ENCODE measurements at regions not wholly inside any gene's neighbourhood (a gene's known extent, or its start where the extent isn't known, plus 50 kb on each side); places are given as distances from the start of the nearest gene placed in this dataset.

DNA sequence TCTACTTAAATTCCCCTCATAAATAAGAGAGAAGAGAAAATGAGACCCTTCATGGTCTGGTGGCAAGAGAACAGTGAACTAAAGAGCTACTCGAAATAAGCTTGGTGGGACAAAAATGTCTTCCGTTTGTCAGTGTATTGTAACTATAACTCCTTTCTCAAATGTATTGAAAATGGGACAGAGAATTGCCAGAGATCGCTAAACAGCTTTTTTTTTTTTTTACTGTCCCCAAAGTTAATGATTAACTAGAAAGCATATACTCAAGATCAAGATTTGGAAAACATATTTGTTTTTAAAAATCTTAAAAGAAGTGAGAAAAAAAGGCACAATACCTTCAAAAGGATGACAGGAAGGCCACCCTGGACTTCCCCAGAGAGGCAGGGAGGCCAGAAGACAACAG, 206.4 kb upstream of the CTNND2 start:
- TF ChIP-seq, protein P1, sequence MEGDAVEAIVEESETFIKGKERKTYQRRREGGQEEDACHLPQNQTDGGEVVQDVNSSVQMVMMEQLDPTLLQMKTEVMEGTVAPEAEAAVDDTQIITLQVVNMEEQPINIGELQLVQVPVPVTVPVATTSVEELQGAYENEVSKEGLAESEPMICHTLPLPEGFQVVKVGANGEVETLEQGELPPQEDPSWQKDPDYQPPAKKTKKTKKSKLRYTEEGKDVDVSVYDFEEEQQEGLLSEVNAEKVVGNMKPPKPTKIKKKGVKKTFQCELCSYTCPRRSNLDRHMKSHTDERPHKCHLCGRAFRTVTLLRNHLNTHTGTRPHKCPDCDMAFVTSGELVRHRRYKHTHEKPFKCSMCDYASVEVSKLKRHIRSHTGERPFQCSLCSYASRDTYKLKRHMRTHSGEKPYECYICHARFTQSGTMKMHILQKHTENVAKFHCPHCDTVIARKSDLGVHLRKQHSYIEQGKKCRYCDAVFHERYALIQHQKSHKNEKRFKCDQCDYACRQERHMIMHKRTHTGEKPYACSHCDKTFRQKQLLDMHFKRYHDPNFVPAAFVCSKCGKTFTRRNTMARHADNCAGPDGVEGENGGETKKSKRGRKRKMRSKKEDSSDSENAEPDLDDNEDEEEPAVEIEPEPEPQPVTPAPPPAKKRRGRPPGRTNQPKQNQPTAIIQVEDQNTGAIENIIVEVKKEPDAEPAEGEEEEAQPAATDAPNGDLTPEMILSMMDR (IDR thresholded peaks at IDR 0.05): no peak
- TF ChIP-seq, protein P2, sequence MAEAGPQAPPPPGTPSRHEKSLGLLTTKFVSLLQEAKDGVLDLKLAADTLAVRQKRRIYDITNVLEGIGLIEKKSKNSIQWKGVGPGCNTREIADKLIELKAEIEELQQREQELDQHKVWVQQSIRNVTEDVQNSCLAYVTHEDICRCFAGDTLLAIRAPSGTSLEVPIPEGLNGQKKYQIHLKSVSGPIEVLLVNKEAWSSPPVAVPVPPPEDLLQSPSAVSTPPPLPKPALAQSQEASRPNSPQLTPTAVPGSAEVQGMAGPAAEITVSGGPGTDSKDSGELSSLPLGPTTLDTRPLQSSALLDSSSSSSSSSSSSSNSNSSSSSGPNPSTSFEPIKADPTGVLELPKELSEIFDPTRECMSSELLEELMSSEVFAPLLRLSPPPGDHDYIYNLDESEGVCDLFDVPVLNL (CRISPR knock-in tag; IDR thresholded peaks at IDR 0.05; ENCODE audit: borderline replicate concordance, low read depth): no peak
- TF ChIP-seq NR1H2 (CRISPR knock-in tag; IDR thresholded peaks at IDR 0.05) (no peak), SP1 (CRISPR knock-in tag; conservative IDR thresholded peaks at IDR 0.05) (no peak)

Measured in WTC11 (cell line).